Neuronal stem cell (in vitro differentiated cells): ENCODE measurements at regions not wholly inside any gene's neighbourhood (a gene's known extent, or its start where the extent isn't known, plus 50 kb on each side); places are given as distances from the start of the nearest gene placed in this dataset.

Source experiments
- DNase-seq: peaks from one replicate; pipeline ENCODE4 v3.0.0-alpha.2; 2013; ENCODE audit warnings: low spot score
- H2AFZ ChIP-seq: one replicate; pipeline ENCODE4 v1.6.1; 2013; ENCODE audit warnings: mild to moderate bottlenecking, low read length, inconsistent platforms
- H2AK5ac ChIP-seq: 2 replicates; pipeline ENCODE4 v1.6.1; 2013; ENCODE audit warnings: low read depth, mild to moderate bottlenecking, inconsistent platforms, low read length, moderate library complexity, mixed read lengths
- H2BK120ac ChIP-seq: 2 replicates; pipeline ENCODE4 v1.6.1; 2013; ENCODE audit warnings: low read depth, mild to moderate bottlenecking, inconsistent platforms, low read length, moderate library complexity, mixed read lengths
- H2BK12ac ChIP-seq: one replicate; pipeline ENCODE4 v1.6.1; 2013; ENCODE audit warnings: low read length, inconsistent platforms
- H2BK15ac ChIP-seq: 2 replicates; pipeline ENCODE4 v1.6.1; 2013; ENCODE audit warnings: mild to moderate bottlenecking, low read length, inconsistent platforms, mixed read lengths
- H2BK5ac ChIP-seq: one replicate; pipeline ENCODE4 v1.6.1; 2013; ENCODE audit warnings: inconsistent platforms, mild to moderate bottlenecking, low read length, moderate library complexity
- H3K14ac ChIP-seq: one replicate; pipeline ENCODE4 v1.6.1; 2013; ENCODE audit warnings: low read length, inconsistent platforms
- H3K18ac ChIP-seq: 2 replicates; pipeline ENCODE4 v1.6.1; 2013; ENCODE audit warnings: low read length, inconsistent platforms
- H3K23ac ChIP-seq: 2 replicates; pipeline ENCODE4 v1.6.1; 2013; ENCODE audit warnings: low read depth, mild to moderate bottlenecking, mixed read lengths, low read length, inconsistent platforms; ENCODE audit not compliant: poor library complexity
- H3K27ac ChIP-seq: replicated peaks from 3 replicates; pipeline ENCODE4 v1.5.1; 2013; ENCODE audit warnings: low read length, inconsistent platforms
- H3K27me3 ChIP-seq, 3 experiments: 2 replicates each; pipeline ENCODE4 v1.6.1; 2013; ENCODE audit warnings: low read length in 3 of 3, mild to moderate bottlenecking in 2 of 3, inconsistent platforms in 1 of 3, low read depth in 1 of 3, mixed read lengths in 1 of 3, moderate library complexity in 1 of 3; ENCODE audit not compliant: control insufficient read depth in 3 of 3, insufficient read depth in 3 of 3
- H3K36me3 ChIP-seq, 2 donors: replicated peaks in 1 of 2; 2 replicates each; pipeline ENCODE4 v1.6.1; 2013; ENCODE audit warnings: low read length in 2 of 2; ENCODE audit not compliant: control insufficient read depth in 2 of 2, insufficient read depth in 2 of 2
- H3K4ac ChIP-seq: 2 replicates; pipeline ENCODE4 v1.6.1; 2013; ENCODE audit warnings: inconsistent platforms, mild to moderate bottlenecking, low read length, moderate library complexity
- H3K4me1 ChIP-seq, 2 donors: 1 replicate in 1 of 2; 2 replicates in 1 of 2; pipeline ENCODE4 v1.6.1; 2013; ENCODE audit warnings: low read length in 2 of 2, low read depth in 1 of 2; ENCODE audit not compliant: control insufficient read depth in 2 of 2, insufficient read depth in 1 of 2
- H3K4me2 ChIP-seq: one replicate; pipeline ENCODE4 v1.6.1; 2013; ENCODE audit warnings: mild to moderate bottlenecking, low read length, inconsistent platforms; ENCODE audit not compliant: insufficient read depth, poor library complexity, severe bottlenecking
- H3K4me3 ChIP-seq, 2 donors: 2 replicates each; pipeline ENCODE4 v1.5.1; 2013; ENCODE audit warnings: low read length in 2 of 2, mild to moderate bottlenecking in 2 of 2, inconsistent platforms in 1 of 2, moderate library complexity in 1 of 2
- H3K79me1 ChIP-seq: one replicate; pipeline ENCODE4 v1.6.1; 2013; ENCODE audit warnings: low read depth, mild to moderate bottlenecking, inconsistent platforms, low read length, moderate library complexity
- H3K9ac ChIP-seq: one replicate; pipeline ENCODE4 v1.6.1; 2013; ENCODE audit warnings: mild to moderate bottlenecking, low read depth, low read length, inconsistent platforms; ENCODE audit not compliant: poor library complexity
- H3K9me3 ChIP-seq, 2 donors: replicated peaks in 1 of 2; 2 replicates each; pipeline versions ENCODE3 to v1.6.1; 2013; ENCODE audit warnings: low read length in 2 of 2, mild to moderate bottlenecking in 2 of 2, inconsistent platforms in 1 of 2, low read depth in 1 of 2, mixed read lengths in 1 of 2, moderate library complexity in 1 of 2; ENCODE audit not compliant: control insufficient read depth in 2 of 2, insufficient read depth in 1 of 2
- H4K8ac ChIP-seq: one replicate; pipeline ENCODE4 v1.6.1; 2013; ENCODE audit warnings: low read depth, mild to moderate bottlenecking, inconsistent platforms, low read length, moderate library complexity
- H4K91ac ChIP-seq: one replicate; pipeline ENCODE4 v1.6.1; 2013; ENCODE audit warnings: low read length, low read depth, mild to moderate bottlenecking, inconsistent platforms; ENCODE audit not compliant: poor library complexity
- WGBS, 2 donors: extraction: QIAGEN DNeasy Blood & Tissue Kit; methylation state at CpG; one replicate each; pipeline ENCODE4 v1.1.7; 2013; ENCODE audit warnings: missing lambda C conversion rate in 2 of 2, mixed read lengths in 1 of 2; ENCODE audit not compliant: insufficient read length in 2 of 2, insufficient replicate concordance in 1 of 2; ENCODE audit errors: extremely low coverage in 2 of 2; 5-methylcytosine and 5-hydroxymethylcytosine counted together

- Histone ChIP-seq H3K18ac (no peak overlapping the region), H3K4ac (no peak overlapping the region), H4K91ac (no peak overlapping the region), H3K36me3 (no peaks in the 10 kb centered on the region), H3K9me3 (peaks cover 0 to 3% of the 10 kb centered on the region in 2 donors), H4K8ac (no peak overlapping the region), H2BK15ac (no peak overlapping the region), H3K4me2 (no peak overlapping the region), H2AFZ (no peak overlapping the region), H3K4me3 (no peak overlapping the region), H3K27me3 (peaks cover 0 to 2% (median 0%) of the 10 kb centered on the region in 3 experiments), H3K14ac (no peak overlapping the region), H3K79me1 (no peaks in the 10 kb centered on the region), H3K9ac (no peak overlapping the region), H3K27ac (no peak overlapping the region), H3K4me1 (no peaks in the 10 kb centered on the region), H3K23ac (no peak overlapping the region), H2BK12ac (no peak overlapping the region), H2BK120ac (no peak overlapping the region), H2BK5ac (no peak overlapping the region), H2AK5ac (no peak overlapping the region)
- WGBS, 2 donors: no CpG with 5 or more reads among the region's 3 CpGs
- DNase-seq: no peak
Observed at GRCh38 chr1:96072021-96072420, 649.6 kb upstream of the PTBP2 start.

DNA sequence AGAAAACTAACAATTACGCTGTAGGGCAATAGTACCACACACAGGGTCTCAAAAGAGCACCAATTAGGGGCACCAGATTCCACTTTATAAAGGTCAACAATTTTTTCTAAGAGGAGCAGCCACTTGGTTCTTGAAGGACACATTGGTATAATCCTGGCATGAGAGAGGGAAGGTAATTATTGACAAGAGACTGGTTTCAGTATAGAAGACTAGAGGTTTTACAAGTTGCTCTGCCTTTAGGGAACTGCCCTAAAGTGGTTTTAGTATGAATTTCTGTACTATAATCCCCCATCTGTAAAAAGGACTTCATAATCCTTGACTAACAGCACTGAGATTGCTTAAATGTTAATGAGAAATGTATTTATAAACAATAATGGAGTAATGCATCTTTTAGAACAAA is 648.5 kb upstream of the PTBP2 start:
- Histone ChIP-seq H2BK15ac (no peak overlapping the region), H2BK5ac (no peak overlapping the region), H3K4me3 (no peak overlapping the region), H2AFZ (no peak overlapping the region), H3K14ac (no peak overlapping the region), H3K4ac (no peak overlapping the region), H2BK12ac (no peak overlapping the region), H3K9ac (no peak overlapping the region), H3K4me1 (no peaks in the 10 kb centered on the region), H4K8ac (no peak overlapping the region), H3K27ac (no peak overlapping the region), H2AK5ac (no peak overlapping the region), H3K27me3 (peaks cover 0 to 2% (median 0%) of the 10 kb centered on the region in 3 experiments), H3K9me3 (peaks cover 0 to 3% of the 10 kb centered on the region in 2 donors), H3K79me1 (no peaks in the 10 kb centered on the region), H4K91ac (no peak overlapping the region), H3K4me2 (no peak overlapping the region), H3K36me3 (no peaks in the 10 kb centered on the region), H2BK120ac (no peak overlapping the region), H3K18ac (no peak overlapping the region), H3K23ac (no peak overlapping the region)
- WGBS, 2 donors: no CpG with 5 or more reads among the region's 1 CpG
- no peak for DNase-seq

GRCh38 chr1:96074422-96074821 is 647.2 kb upstream of the PTBP2 start:
- Histone ChIP-seq H3K4me3 (no peak overlapping the region), H4K8ac (no peak overlapping the region), H3K4ac (no peak overlapping the region), H3K9me3 (peaks cover 0 to 3% of the 10 kb centered on the region in 2 donors), H3K9ac (no peak overlapping the region), H2BK5ac (no peak overlapping the region), H3K27me3 (peaks cover 0 to 2% (median 0%) of the 10 kb centered on the region in 3 experiments), H4K91ac (no peak overlapping the region), H2BK15ac (no peak overlapping the region), H3K18ac (no peak overlapping the region), H2BK12ac (no peak overlapping the region), H3K36me3 (no peaks in the 10 kb centered on the region), H3K79me1 (no peaks in the 10 kb centered on the region), H3K14ac (no peak overlapping the region), H2BK120ac (no peak overlapping the region), H3K23ac (no peak overlapping the region), H3K4me2 (no peak overlapping the region), H3K4me1 (no peaks in the 10 kb centered on the region), H3K27ac (no peak overlapping the region), H2AK5ac (no peak overlapping the region), H2AFZ (no peak overlapping the region)
- no peak for DNase-seq
- WGBS, 2 donors: no CpG with 5 or more reads among the region's 2 CpGs

- Histone ChIP-seq H4K91ac (no peak overlapping the region), H3K4ac (no peak overlapping the region), H2BK5ac (no peak overlapping the region), H2AFZ (no peak overlapping the region), H2BK15ac (no peak overlapping the region), H2BK120ac (no peak overlapping the region), H2BK12ac (no peak overlapping the region), H3K4me3 (no peak overlapping the region), H2AK5ac (no peak overlapping the region), H3K14ac (no peak overlapping the region), H3K79me1 (no peaks in the 10 kb centered on the region), H3K4me1 (no peaks in the 10 kb centered on the region), H3K9me3 (peaks cover 0 to 3% of the 10 kb centered on the region in 2 donors), H3K27ac (no peak overlapping the region), H3K18ac (no peak overlapping the region), H3K23ac (no peak overlapping the region), H3K4me2 (no peak overlapping the region), H3K36me3 (no peaks in the 10 kb centered on the region), H3K27me3 (peaks cover 0 to 2% (median 0%) of the 10 kb centered on the region in 3 experiments), H3K9ac (no peak overlapping the region), H4K8ac (no peak overlapping the region)
- no peak for DNase-seq
- no CpG with 5 or more reads among the region's 5 CpGs for WGBS, 2 donors
Observed at GRCh38 chr1:96074876-96075577, 646.6 kb upstream of the PTBP2 start.
